HT-29 (cell line): ENCODE measurements at regions not wholly inside any gene's neighbourhood (a gene's known extent, or its start where the extent isn't known, plus 50 kb on each side); places are given as distances from the start of the nearest gene placed in this dataset.
"Not testable (repeated sequence)": the region's sequence is repeated elsewhere in the genome, so short reads cannot be mapped to it uniquely, and the experiment has no call there.

Source experiments
- DNase-seq: peaks from one replicate; pipeline ENCODE4 v3.0.0-alpha.2; 2015; ENCODE audit warnings: low spot score

- not testable (repeated sequence) for DNase-seq
Measured at GRCh38 chr5:17083276-17083675, 134.2 kb upstream of the BASP1 start.

GRCh38 chr5:17087035-17087434, 130.4 kb upstream of the BASP1 start:
- no peak for DNase-seq

- DNase-seq: no peak
Measured at GRCh38 chr5:17088051-17088450, 129.4 kb upstream of the BASP1 start.

- DNase-seq: no peak
Measured at GRCh38 chr5:17089001-17089400, 128.4 kb upstream of the BASP1 start.

GRCh38 chr5:17089690-17090089, 127.7 kb upstream of the BASP1 start:
- no peak for DNase-seq

GRCh38 chr5:17090839-17091238, 126.6 kb upstream of the BASP1 start:
- no peak for DNase-seq

- no peak for DNase-seq
Measured at GRCh38 chr5:17094830-17095229, 122.6 kb upstream of the BASP1 start.

GRCh38 chr5:17096952-17097695, 120.3 kb upstream of the BASP1 start:
- DNase-seq: peak; percentile 66

- no peak for DNase-seq
Measured at GRCh38 chr5:17099946-17100345, 117.5 kb upstream of the BASP1 start.

- DNase-seq: no peak
Measured at GRCh38 chr5:17103461-17103860, 114.0 kb upstream of the BASP1 start.

GRCh38 chr5:17105744-17106418, 111.5 kb upstream of the BASP1 start:
- DNase-seq: no peak

- no peak for DNase-seq
Measured at GRCh38 chr5:17106521-17106920, 110.9 kb upstream of the BASP1 start.

- DNase-seq: peak; percentile 59
Measured at GRCh38 chr5:17112091-17112716, 105.2 kb upstream of the BASP1 start.

- DNase-seq: peak; percentile 71
Measured at GRCh38 chr5:17113174-17113958, 104.1 kb upstream of the BASP1 start.

GRCh38 chr5:17114233-17114632, 103.2 kb upstream of the BASP1 start:
- DNase-seq: peak; percentile 92

GRCh38 chr5:17114715-17115599, 102.5 kb upstream of the BASP1 start:
- peak; percentile 80 for DNase-seq

GRCh38 chr5:17115855-17116254, 101.6 kb upstream of the BASP1 start:
- no peak for DNase-seq

GRCh38 chr5:17118631-17119030, 98.8 kb upstream of the BASP1 start:
- peak; percentile 90 for DNase-seq

GRCh38 chr5:17120209-17120608, 97.2 kb upstream of the BASP1 start:
- DNase-seq: no peak

- DNase-seq: no peak
Measured at GRCh38 chr5:17121776-17122175, 95.7 kb upstream of the BASP1 start.

- no peak for DNase-seq
Measured at GRCh38 chr5:17123010-17123409, 94.4 kb upstream of the BASP1 start.
